HG03280 (cell line): ENCODE measurements at regions not wholly inside any gene's neighbourhood (a gene's known extent, or its start where the extent isn't known, plus 50 kb on each side); places are given as distances from the start of the nearest gene placed in this dataset.
"Not testable (repeated sequence)": the region's sequence is repeated elsewhere in the genome, so short reads cannot be mapped to it uniquely, and the experiment has no call there.

Experiments used
- ATAC-seq: cut with Tn5 transposase; IDR thresholded peaks from one replicate; pipeline ENCODE4 v1.9.1; 2021; ENCODE audit warnings: mild to moderate bottlenecking, moderate library complexity; ENCODE audit not compliant: unreplicated experiment

GRCh38 chr4:97279391-97279790 is 863.9 kb downstream of the STPG2 start:
- no peak for ATAC-seq

- no peak for ATAC-seq
Measured at GRCh38 chr4:97300561-97300960, 842.7 kb downstream of the STPG2 start.

- ATAC-seq = no peak
Measured at GRCh38 chr4:97305351-97305750, 837.9 kb downstream of the STPG2 start.

GRCh38 chr4:97309121-97309520 is 834.2 kb downstream of the STPG2 start:
- ATAC-seq = no peak

DNA sequence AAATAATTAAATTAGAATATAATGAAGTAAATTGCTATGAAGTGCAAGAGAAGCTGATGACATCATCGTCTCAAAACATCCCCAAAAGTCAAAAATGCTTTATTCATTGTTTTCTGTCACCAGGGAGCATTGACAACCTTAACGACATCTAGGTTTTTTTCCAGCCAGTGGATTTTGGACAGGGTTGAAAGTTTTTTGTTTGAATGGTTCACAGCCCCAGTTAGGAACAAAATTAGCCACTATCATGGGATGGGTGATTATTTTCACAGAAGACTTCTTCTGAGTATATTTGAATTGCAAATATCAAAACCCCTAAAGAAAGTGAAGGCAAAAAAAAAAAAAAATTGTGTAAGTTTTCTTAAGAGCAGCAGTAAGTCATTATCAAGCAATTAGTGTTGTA is 826.1 kb downstream of the STPG2 start:
- ATAC-seq = no peak

DNA sequence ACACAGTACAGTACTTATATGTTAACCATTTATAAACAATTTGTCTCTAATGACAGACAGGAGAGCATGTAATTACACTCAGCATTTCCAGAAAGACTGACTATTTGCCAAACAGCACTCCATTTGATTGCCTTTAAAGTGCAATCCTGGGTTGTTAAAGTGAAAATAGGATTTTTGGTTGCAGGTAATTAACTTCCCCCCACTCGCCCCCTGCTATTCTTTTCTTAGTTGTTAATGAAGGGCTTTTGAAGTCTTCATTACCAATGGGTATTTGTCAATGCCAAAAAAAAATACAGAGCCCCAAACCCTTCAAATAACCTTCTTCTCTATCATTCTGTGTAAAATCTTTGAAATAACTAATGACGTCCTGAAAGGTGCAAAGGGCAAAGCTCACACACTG is 825.6 kb downstream of the STPG2 start:
- no peak for ATAC-seq

DNA sequence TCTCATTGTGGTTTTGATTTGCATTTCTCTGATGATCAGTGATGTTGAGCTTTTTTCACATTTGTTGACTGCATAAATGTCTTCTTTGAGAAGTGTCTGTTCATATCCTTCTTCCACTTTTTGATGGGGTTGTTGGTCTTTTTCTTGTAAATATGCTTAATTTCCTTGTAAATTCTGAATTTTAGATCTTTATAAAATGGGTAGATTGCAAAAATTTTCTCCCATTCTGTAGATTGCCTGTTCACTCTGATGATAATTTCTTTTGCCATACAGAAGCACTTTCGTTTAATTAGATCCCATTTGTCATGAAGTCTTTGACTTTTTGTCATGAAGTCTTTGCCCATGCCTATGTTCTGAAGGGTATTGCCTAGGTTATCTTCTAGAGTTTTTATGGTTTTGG is 817.5 kb downstream of the STPG2 start:
- ATAC-seq = not testable (repeated sequence)

- no peak for ATAC-seq
Measured at GRCh38 chr4:97330917-97331316, 812.4 kb downstream of the STPG2 start.

DNA sequence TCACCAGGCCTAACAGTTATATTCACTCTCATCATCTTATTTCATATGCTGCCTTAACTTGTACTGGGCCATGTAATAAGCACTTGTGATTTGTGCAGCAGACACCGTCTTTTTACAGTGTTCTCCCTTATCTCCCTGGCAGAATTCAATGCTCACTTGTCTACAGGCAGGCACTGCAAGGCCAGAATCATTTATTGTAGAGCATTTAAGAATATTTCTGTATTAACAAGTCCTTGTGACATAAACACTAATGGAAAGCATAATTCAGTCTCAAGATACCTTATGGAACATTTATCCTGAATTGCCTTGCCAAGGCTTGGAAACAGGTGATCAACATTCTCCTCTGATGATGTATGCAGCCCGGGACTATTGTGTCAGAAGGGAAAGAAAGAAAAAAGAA is 808.9 kb downstream of the STPG2 start:
- no peak for ATAC-seq

GRCh38 chr4:97349468-97350186 is 793.6 kb downstream of the STPG2 start:
- no peak for ATAC-seq

GRCh38 chr4:97353876-97354275 is 789.4 kb downstream of the STPG2 start:
- no peak for ATAC-seq

GRCh38 chr4:97359826-97360225 is 783.5 kb downstream of the STPG2 start:
- no peak for ATAC-seq

- no peak for ATAC-seq
Measured at GRCh38 chr4:97360733-97361132, 782.5 kb downstream of the STPG2 start.

DNA sequence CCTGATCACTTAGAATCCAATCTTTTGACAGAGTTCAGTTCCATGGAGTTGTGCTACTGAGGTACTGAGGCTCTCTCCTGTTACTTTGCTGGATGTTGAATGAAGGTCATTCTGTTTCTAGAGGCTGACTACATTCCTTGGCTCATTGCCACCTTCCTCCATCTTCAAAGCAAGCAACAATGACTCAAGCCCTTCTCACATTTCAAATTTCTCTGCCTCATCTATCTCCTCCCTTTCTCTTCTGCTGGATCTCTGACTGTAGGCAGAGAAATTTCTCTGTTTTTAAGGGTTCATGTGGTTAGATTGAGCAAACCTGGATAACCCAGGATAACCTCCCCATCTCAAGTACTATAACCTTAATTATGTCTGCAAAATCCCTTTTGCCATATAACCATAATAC is 775.4 kb downstream of the STPG2 start:
- ATAC-seq = no peak

GRCh38 chr4:97370568-97370967 is 772.7 kb downstream of the STPG2 start:
- ATAC-seq = no peak

DNA sequence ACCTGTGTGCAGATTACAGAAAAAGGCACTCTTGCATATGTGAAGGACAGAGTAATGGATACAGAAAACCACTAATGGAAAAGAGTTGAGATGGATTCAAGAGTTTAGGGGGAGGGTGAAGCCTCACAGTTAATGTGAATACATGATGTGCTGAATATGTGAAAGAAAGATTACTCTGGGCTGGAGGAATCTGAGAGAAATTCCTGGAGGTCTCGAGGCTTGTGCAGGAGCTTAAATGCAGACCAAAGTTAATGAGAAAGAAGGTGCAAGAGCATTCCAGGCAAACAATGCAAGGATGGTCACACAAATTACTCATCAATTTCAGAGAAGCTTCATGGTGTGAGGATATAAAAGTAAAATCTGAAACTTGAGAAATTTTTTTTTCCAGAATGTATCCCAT is 768.8 kb downstream of the STPG2 start:
- ATAC-seq = no peak

GRCh38 chr4:97386969-97387368 is 756.3 kb downstream of the STPG2 start:
- ATAC-seq = no peak

GRCh38 chr4:97394653-97395052 is 748.6 kb downstream of the STPG2 start:
- no peak for ATAC-seq

GRCh38 chr4:97396097-97396496 is 747.2 kb downstream of the STPG2 start:
- no peak for ATAC-seq

DNA sequence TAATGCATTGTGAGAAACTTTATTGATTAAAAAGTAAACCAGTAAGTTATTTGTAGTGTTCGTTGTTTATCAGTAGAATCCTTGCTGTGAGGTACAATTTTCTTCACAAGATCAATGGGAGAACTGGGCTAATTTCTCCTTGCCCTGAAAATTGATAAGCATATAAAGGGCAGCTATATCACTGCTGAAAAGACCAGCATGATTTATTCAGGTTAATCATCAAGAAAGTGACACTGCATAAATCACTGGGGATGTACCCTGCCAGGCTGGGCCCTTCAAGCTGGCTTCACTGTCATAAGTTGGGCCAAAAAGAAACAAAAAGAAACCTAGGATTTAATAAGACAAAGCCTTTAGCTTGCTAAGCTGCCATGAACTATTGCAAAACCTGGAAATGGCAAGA is 746.7 kb downstream of the STPG2 start:
- no peak for ATAC-seq

DNA sequence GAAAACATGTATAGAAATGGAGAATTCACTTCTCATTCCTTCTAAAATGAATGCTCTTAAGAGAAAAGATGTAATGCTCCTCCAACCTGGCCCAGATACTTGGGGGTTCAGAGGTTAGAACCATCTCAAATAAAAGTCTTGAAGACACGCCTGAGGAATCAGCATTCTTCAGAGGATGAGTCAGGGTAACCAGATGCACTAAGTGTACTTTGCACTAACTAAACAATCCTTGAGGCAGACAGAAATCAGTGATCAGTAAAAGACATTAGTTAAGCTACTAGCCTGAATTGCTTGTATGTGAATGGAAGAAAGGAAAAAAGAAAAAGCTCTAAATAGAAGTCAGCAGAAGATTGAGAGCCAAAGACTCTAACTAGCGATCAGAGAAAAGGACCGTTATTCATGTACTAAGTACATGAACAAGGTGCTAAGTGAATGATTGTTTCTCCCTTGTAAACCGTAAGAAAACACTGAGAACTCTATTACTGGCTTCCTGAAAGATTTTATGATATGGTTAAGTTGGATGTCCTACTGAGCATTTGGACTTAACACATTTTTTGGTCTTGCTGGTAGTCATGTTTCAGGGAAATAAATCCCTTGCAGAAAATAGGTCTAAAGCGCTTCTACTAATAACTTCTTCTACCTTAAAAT is 738.3 kb downstream of the STPG2 start:
- no peak for ATAC-seq

DNA sequence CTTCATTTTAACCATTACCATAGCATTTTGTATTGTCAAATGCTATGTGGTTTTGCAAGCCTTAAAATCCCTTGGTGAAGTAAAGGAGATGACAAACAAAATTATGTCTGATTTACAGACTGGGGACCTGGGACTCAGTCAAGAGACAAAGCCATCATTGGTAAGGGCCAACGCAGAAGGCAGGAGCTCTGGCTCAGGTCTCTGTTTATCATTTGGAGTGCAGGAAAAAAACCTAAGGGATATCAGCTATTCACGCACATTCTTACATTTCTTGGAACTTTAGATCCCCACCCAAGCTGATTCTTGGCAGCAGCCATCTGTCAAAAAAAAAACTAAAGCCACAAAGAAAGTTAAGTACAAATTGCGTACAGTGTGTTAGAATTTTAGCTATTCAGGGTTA is 731.9 kb downstream of the STPG2 start:
- no peak for ATAC-seq

GRCh38 chr4:97412331-97412730 is 730.9 kb downstream of the STPG2 start:
- no peak for ATAC-seq
